ENCODE measurements at regions not wholly inside any gene's neighbourhood (a gene's known extent, or its start where the extent isn't known, plus 50 kb on each side); places are given as distances from the start of the nearest gene placed in this dataset.

DNA sequence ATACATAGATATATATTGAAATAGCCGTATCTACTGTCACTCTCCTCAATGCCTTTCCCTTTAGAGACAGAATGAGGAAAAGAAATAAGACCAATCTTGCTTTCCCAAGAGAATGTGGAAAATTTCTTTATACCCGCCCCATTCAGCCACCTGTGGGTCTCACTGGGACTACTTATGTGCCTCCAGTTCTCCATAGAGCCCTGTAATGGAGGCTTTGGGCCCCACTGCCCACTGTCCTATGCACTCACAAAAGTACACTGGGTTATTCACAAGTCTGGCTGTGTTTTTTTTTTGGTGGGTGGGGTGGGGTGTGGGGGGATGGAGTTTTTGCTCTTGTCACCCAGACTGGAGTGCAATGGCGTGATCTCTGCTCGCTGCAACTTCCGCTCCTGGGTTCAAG is 70.4 kb upstream of the ELOVL6 start:
- intact Hi-C loops (cut with DNase I; ENCODE audit: low total_unique reads) = no loop called here
- Histone ChIP-seq H3K27ac (no peak overlapping the region), H3K36me3 (no peaks in the 10 kb centered on the region), H3K4me3 (no peak overlapping the region), H3K9me3 (no peaks in the 10 kb centered on the region), H3K4me1 (no peaks in the 10 kb centered on the region), H3K27me3 (no peaks in the 10 kb centered on the region)
- TF ChIP-seq, protein P1, sequence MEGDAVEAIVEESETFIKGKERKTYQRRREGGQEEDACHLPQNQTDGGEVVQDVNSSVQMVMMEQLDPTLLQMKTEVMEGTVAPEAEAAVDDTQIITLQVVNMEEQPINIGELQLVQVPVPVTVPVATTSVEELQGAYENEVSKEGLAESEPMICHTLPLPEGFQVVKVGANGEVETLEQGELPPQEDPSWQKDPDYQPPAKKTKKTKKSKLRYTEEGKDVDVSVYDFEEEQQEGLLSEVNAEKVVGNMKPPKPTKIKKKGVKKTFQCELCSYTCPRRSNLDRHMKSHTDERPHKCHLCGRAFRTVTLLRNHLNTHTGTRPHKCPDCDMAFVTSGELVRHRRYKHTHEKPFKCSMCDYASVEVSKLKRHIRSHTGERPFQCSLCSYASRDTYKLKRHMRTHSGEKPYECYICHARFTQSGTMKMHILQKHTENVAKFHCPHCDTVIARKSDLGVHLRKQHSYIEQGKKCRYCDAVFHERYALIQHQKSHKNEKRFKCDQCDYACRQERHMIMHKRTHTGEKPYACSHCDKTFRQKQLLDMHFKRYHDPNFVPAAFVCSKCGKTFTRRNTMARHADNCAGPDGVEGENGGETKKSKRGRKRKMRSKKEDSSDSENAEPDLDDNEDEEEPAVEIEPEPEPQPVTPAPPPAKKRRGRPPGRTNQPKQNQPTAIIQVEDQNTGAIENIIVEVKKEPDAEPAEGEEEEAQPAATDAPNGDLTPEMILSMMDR (IDR thresholded peaks at IDR 0.05) = no peak
- TF ChIP-seq EP300 (IDR thresholded peaks at IDR 0.05; ENCODE audit: low read depth) (no peak), POLR2A (IDR thresholded peaks at IDR 0.05) (no peak), POLR2AphosphoS5 (IDR thresholded peaks at IDR 0.05) (no peak)
- DNase-seq = no peak
- in situ Hi-C loops (cut with MboI; ENCODE audit: low pct_ligation_motif_present in 1 of 4, low pct_unique_long_range_greater_than_20kb in 1 of 4, low sequenced_read_pairs in 3 of 4) = no loop called here
- 89 to 91% methylated on average over 5 of the region's 5 CpGs for WGBS, 2 donors (ENCODE audit: low coverage in 1 of 2)

DNA sequence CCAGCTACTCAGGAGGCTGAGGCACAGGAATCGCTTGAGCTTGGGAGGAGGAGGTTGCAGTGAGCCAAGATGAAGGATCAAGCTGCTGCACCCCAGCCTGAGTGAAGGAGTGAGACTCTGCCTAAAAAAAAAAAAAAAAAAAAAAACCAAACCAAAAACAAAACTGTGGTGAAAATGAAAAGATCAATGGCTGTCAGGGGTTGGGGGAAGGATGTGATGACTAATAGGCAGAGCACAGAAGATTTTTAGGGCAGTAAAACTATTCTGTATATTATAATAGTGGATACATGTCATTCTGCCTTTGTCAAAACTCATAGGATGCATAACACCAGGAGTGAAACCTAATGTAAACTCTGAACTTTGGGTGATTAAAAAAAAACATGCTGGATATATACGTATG is 69.9 kb upstream of the ELOVL6 start:
- Histone ChIP-seq H3K9me3 (no peaks in the 10 kb centered on the region), H3K36me3 (no peaks in the 10 kb centered on the region), H3K4me3 (no peak overlapping the region), H3K27ac (no peak overlapping the region), H3K27me3 (no peaks in the 10 kb centered on the region), H3K4me1 (no peaks in the 10 kb centered on the region)
- intact Hi-C loops (cut with DNase I; ENCODE audit: low total_unique reads) (no loop called here), in situ Hi-C loops (cut with MboI; ENCODE audit: low pct_ligation_motif_present in 1 of 4, low pct_unique_long_range_greater_than_20kb in 1 of 4, low sequenced_read_pairs in 3 of 4) (no loop called here)
- WGBS, 2 donors (ENCODE audit: low coverage in 1 of 2) = 69 to 80% methylated on average over 1 to 2 of the region's 2 CpGs
- TF ChIP-seq EP300 (IDR thresholded peaks at IDR 0.05; ENCODE audit: low read depth) (no peak), POLR2AphosphoS5 (IDR thresholded peaks at IDR 0.05) (no peak), POLR2A (IDR thresholded peaks at IDR 0.05) (no peak)
- TF ChIP-seq, protein P1 (IDR thresholded peaks at IDR 0.05) = no peak
- DNase-seq = no peak

DNA sequence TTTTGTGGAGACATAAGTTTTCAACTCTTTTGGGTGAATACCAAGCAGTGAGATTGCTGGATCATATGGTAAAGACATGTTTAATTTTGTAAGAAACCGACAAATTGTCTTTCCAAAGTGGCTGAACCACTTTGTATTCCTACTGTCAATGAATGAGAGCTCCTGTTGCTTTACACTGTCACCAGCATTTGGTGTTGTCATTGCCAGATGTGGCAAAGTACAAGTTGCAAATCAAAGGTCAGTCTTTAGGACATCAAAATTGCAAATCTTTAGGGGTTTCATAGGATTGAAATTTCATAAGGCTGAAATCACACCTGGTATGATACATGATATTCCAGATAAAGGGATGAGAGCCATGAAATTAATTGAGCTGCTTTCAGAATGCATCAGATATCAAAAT is 67.7 kb upstream of the ELOVL6 start:
- DNase-seq = no peak
- TF ChIP-seq, protein P1 (IDR thresholded peaks at IDR 0.05) = no peak
- TF ChIP-seq EP300 (IDR thresholded peaks at IDR 0.05; ENCODE audit: low read depth) (no peak), POLR2A (IDR thresholded peaks at IDR 0.05) (no peak), POLR2AphosphoS5 (IDR thresholded peaks at IDR 0.05) (no peak)
- no peak overlapping the region for H3K4me3 ChIP-seq
- in situ Hi-C loops (cut with MboI; ENCODE audit: low pct_ligation_motif_present in 1 of 4, low pct_unique_long_range_greater_than_20kb in 1 of 4, low sequenced_read_pairs in 3 of 4) = no loop called here
- no peaks in the 10 kb centered on the region for H3K27me3 ChIP-seq
- H3K4me1 ChIP-seq = no peaks in the 10 kb centered on the region
- 57 to 76% methylated on average over 1 of the region's 1 CpG for WGBS, 2 donors (ENCODE audit: low coverage in 1 of 2)
- H3K9me3 ChIP-seq = no peaks in the 10 kb centered on the region
- no peak overlapping the region for H3K27ac ChIP-seq
- H3K36me3 ChIP-seq = no peaks in the 10 kb centered on the region
- intact Hi-C loops (cut with DNase I; ENCODE audit: low total_unique reads) = no loop called here

DNA sequence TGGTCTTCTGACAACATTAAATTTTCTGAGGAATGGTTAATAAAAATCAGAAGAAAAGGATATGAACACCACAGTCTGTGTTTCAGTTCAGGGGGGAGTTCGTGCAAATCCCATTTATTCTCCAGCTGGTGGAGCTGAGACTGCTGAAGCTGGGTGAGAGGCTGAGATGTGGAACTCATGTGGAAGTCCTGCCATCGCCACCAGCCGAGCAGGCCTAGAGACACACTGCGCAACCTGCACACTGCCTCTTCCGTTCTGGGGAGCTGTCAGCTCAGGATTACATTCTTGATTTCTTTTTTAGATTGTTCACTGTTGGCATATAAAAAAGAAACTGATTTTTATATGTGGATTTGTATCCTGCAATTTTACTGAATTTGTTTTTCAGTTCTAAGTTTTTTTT is 66.6 kb upstream of the ELOVL6 start:
- H3K4me1 ChIP-seq = no peaks in the 10 kb centered on the region
- no peaks in the 10 kb centered on the region for H3K36me3 ChIP-seq
- no peak overlapping the region for H3K4me3 ChIP-seq
- intact Hi-C loops (cut with DNase I; ENCODE audit: low total_unique reads) = no loop called here
- no peaks in the 10 kb centered on the region for H3K27me3 ChIP-seq
- 90 to 98% methylated on average over 5 of the region's 5 CpGs for WGBS, 2 donors (ENCODE audit: low coverage in 1 of 2)
- H3K9me3 ChIP-seq = no peaks in the 10 kb centered on the region
- DNase-seq = no peak
- in situ Hi-C loops (cut with MboI; ENCODE audit: low pct_ligation_motif_present in 1 of 4, low pct_unique_long_range_greater_than_20kb in 1 of 4, low sequenced_read_pairs in 3 of 4) = no loop called here
- TF ChIP-seq POLR2AphosphoS5 (IDR thresholded peaks at IDR 0.05) (no peak), EP300 (IDR thresholded peaks at IDR 0.05; ENCODE audit: low read depth) (no peak), POLR2A (IDR thresholded peaks at IDR 0.05) (no peak)
- TF ChIP-seq, protein P1 (IDR thresholded peaks at IDR 0.05) = no peak
- H3K27ac ChIP-seq = no peak overlapping the region

All from transverse colon (tissue), 4 donors.